Activated CD8-positive, alpha-beta memory T cell treated with anti-CD3 and anti-CD28 coated beads for 36 hours (primary cell): ENCODE measurements at regions not wholly inside any gene's neighbourhood (a gene's known extent, or its start where the extent isn't known, plus 50 kb on each side); places are given as distances from the start of the nearest gene placed in this dataset.
"Not testable (repeated sequence)": the region's sequence is repeated elsewhere in the genome, so short reads cannot be mapped to it uniquely, and the experiment has no call there.

Experiments
- CTCF ChIA-PET: fragments of 350-600 bp; sonication (Branson Sonifier 250); formaldehyde crosslinking; loops from one replicate; lab custom pipeline; 2021; ENCODE audit warnings: antibody characterized with exemption; lab: Charles Lee
- POLR2A ChIA-PET: fragments of 350-600 bp; sonication (Branson Sonifier 250); formaldehyde crosslinking; loops from one replicate; lab custom pipeline; 2021; ENCODE audit warnings: antibody characterized with exemption; lab: Charles Lee

GRCh38 chrX:118249146-118249545 lies 96.8 kb upstream of the WDR44 start:
- CTCF ChIA-PET = no interaction called here
- POLR2A ChIA-PET = no interaction called here

DNA sequence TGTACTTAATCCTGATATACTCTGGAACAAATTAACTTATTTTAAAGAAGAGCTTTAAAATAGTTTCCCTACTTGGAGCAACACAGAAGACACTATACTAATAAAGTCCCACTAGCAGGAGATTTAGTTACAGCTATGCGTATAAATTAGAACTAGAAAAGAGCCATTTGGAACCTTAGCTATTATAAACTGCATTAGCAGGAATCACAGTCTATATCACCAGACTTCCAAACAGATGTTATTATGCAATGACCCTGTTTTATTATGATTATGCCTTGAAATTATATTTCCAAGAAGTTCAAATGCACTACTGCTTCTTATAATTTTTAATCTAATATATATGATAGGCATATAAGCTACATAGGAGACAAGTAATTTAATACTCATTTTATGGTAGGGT lies 95.5 kb upstream of the WDR44 start:
- POLR2A ChIA-PET = no interaction called here

DNA sequence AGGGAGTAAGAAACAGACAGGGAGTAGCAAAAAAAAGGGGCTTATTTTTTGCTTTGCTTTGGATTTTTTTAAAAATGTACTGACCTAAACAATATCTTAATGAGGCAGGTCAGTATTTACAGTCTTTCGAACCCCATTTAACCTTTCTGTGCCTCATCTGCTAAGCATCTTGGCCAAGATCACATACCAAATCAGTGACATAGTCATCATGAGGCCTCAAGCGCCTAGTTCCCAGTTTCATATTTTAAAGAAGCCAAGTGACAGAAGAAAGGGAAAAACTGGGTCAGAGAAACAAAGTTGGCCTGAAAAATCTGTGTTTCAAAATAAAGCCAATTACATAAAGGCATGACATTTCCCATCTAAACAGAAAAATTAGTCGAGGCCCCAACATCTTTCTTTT lies 94.6 kb upstream of the WDR44 start:
- ChIA-PET CTCF (no interaction called here), POLR2A (no interaction called here)

More for the DNA sequence above, 95.5 kb upstream of the WDR44 start:
- CTCF ChIA-PET = no interaction called here

- ChIA-PET POLR2A (no interaction called here), CTCF (no interaction called here)
These were observed 92.9 kb upstream of the WDR44 start for GRCh38 chrX:118252967-118253366.

DNA sequence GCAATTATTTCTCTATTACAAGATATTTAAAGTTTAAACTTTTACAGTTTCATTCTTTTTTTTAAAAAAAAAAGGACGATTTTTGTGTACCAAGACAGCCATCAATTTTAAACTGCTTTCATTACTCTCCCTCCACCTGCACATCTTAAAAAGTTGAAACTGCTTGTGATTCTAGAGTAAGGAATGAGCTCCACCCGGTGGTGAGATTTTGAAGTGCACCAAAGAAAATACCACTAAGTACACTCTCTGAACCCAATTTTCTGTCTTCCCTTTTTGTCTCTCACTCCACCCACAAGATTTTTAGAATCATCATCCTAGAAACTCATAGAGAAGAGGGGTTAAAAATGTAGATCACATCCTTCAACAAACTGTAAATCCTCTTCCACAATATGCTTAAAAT lies 91.3 kb upstream of the WDR44 start:
- CTCF ChIA-PET = no interaction called here
- POLR2A ChIA-PET = no interaction called here

GRCh38 chrX:118255921-118256320 lies 90.0 kb upstream of the WDR44 start:
- CTCF ChIA-PET = no interaction called here

GRCh38 chrX:118257781-118258180 lies 88.1 kb upstream of the WDR44 start:
- CTCF ChIA-PET = no interaction called here
- POLR2A ChIA-PET = no interaction called here

More at GRCh38 chrX:118255921-118256320, 90.0 kb upstream of the WDR44 start:
- POLR2A ChIA-PET = no interaction called here

DNA sequence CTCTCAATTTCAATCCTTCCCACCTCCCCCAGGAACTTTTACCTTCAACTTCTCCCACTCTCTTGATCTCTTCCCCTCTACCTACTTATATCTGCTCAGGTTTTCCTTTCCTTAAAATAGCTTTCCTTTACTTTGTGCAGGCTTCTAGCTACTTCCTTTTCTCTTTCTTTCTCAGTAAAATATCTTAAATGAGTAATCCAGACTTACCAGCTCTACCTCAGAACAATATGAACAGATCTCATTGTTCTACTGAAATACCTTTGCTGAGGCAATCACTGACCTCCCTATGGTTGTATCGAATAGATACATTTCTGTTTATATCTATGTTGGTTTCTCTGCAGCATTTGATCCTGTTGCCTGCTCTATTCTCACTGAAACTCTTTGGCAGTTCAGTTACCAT lies 86.7 kb upstream of the WDR44 start:
- POLR2A ChIA-PET = no interaction called here
- CTCF ChIA-PET = no interaction called here

GRCh38 chrX:118261151-118261550 lies 84.8 kb upstream of the WDR44 start:
- ChIA-PET POLR2A (no interaction called here), CTCF (no interaction called here)

- ChIA-PET POLR2A (no interaction called here), CTCF (interaction anchor here (1.2 kb wide), 1 partner anchor 29 kb away, joined by 3 read pairs; no protein-coding TSS in a partner anchor)
These were observed 74.1 kb upstream of the WDR44 start for GRCh38 chrX:118271775-118272174.

DNA sequence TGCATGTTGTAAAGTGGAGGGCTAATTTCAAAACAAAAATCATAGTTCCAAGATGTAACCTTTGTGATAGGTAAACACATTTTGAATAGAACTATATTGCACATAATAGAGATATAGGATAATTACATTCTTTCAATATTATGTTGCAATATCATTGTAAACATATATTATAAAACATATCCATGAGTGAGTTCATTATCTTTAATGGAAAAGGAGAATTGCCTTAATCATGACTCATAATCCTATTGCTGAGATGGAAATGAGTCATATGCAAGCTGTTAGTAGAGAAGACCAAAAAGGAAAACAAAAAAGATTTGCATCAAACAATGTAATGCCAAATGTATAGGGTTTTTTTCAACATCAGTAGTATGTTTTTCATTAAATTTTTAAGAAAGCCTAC lies 73.7 kb upstream of the WDR44 start:
- ChIA-PET POLR2A (no interaction called here), CTCF (interaction anchor here (1.2 kb wide), 1 partner anchor 30 kb away, joined by 3 read pairs; no protein-coding TSS in a partner anchor)

DNA sequence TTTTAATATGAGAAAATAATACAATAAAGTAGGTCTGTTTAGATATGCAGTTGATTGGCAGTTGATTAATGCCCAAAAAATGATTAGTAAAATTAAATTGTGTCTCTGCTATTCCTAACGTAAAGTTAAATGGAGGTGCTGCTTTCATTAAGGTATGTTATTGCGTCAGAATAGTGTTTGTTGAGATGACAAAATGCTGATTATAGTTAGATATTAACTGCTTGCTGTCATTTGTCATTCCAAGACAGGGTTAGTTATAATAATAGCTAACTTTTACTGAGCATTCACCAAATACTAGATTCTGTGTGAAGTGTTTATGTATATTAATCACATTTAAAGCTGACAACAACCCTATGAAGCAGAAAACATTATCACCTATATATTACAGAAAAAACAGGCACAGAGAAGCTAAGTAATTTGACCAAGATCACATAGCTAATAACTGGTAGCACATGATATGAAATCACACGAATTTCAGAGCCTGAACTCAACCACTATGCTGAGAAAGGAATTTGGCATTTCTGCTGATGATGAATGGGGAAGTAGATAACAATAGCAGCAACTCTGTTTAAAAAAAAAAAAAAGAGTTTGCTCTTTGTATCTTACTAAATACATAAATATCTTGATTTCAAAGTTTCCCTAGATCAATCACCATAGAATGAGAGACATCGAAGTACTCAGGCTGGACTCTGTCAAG lies 59.7 kb upstream of the WDR44 start:
- POLR2A ChIA-PET = no interaction called here
- CTCF ChIA-PET = no interaction called here

DNA sequence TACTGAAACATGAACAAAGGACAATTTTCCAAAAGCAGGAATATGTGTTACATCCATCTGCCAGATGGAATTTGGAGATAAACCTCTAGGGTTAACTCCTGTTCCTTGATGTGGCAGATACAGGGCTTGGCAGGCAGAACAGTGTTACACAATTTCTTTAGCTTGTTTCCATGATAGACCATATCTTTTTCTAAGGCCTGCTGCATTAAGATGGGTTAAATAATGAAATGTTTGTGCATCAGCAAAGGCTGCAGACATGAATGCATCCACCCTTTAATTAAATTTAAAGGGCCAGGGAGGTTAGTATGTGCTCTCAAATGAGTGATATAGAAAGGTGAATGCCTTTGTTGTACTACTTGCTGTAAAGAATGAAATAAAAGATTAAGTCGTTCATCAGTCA lies 50.1 kb upstream of the WDR44 start:
- CTCF ChIA-PET, POLR2A ChIA-PET: not testable (repeated sequence)
